H1 (cell line): ENCODE measurements at regions not wholly inside any gene's neighbourhood (a gene's known extent, or its start where the extent isn't known, plus 50 kb on each side); places are given as distances from the start of the nearest gene placed in this dataset.

Source experiments
- CHD7 ChIP-seq: fragments of 300-600 bp; sonication (generic); IDR thresholded peaks from 2 replicates; pipeline ENCODE4 v1.7.1; 2012; ENCODE audit warnings: low read length, moderate library complexity, mild to moderate bottlenecking, inconsistent platforms; ENCODE audit not compliant: insufficient replicate concordance

GRCh38 chr2:217332417-217332791, 472.5 kb upstream of the TNP1 start (continued):
- no peak for TF ChIP-seq CHD7
